Breast epithelium (tissue), 4 donors: ENCODE measurements at regions not wholly inside any gene's neighbourhood (a gene's known extent, or its start where the extent isn't known, plus 50 kb on each side); places are given as distances from the start of the nearest gene placed in this dataset.
"Not testable (repeated sequence)": the region's sequence is repeated elsewhere in the genome, so short reads cannot be mapped to it uniquely, and the experiment has no call there.

ENCODE experiments used
- DNase-seq, 2 donors: peaks; one replicate each; pipeline ENCODE4 v3.0.0-alpha.2; 2019; ENCODE audit warnings: low spot score in 2 of 2
- H3K27ac ChIP-seq, 2 donors: fragments of 200-600 bp; sonication (generic) in 1 of 2; one replicate each; pipeline ENCODE4 v1.5.1; 2016 to 2019; ENCODE audit warnings: mild to moderate bottlenecking in 1 of 2
- H3K27me3 ChIP-seq, 2 donors: fragments of 200-600 bp; sonication (generic) in 1 of 2; one replicate each; pipeline versions ENCODE4 v1.5.1 to v1.6.0; 2017 to 2019; ENCODE audit warnings: control low read depth in 1 of 2, mild to moderate bottlenecking in 1 of 2
- H3K36me3 ChIP-seq: fragments of 200-600 bp; one replicate; pipeline ENCODE4 v1.5.1; 2019
- H3K4me1 ChIP-seq, 2 donors: fragments of 200-600 bp; sonication (generic); one replicate each; pipeline ENCODE4 v1.5.1; 2016 to 2019; ENCODE audit warnings: control low read depth in 1 of 2
- H3K4me3 ChIP-seq, 3 donors: fragments of 200-600 bp; sonication (generic); 1 replicate in 2 of 3; 2 replicates in 1 of 3; pipeline ENCODE4 v1.5.1; 2016 to 2019; ENCODE audit warnings: mild to moderate bottlenecking in 3 of 3, moderate library complexity in 2 of 3
- H3K9me3 ChIP-seq, 2 donors: fragments of 200-600 bp; sonication (generic) in 1 of 2; one replicate each; pipeline ENCODE4 v1.5.1; 2016 to 2019; ENCODE audit warnings: control low read depth in 1 of 2
- POLR2A ChIP-seq: fragments of 450-650 bp; IDR thresholded peaks from one replicate; pipeline ENCODE4 v1.6.1; 2016; ENCODE audit warnings: antibody characterized with exemption, mild to moderate bottlenecking, moderate library complexity
- POLR2AphosphoS5 ChIP-seq, 3 donors: sonication (generic); formaldehyde crosslinking; IDR thresholded peaks; one replicate each; pipeline ENCODE4 v1.6.1; 2017; ENCODE audit warnings: antibody characterized with exemption in 3 of 3
- intact Hi-C: fragments of 100-400 bp; cut with DNase I; formaldehyde crosslinking; loops from one replicate; pipeline ENCODE4 v1.15.1; 2023; ENCODE audit warnings: low total_unique reads
- TF ChIP-seq, protein P1 (sequence below), 3 donors: fragments of 450-650 bp; IDR thresholded peaks; one replicate each; pipeline ENCODE4 v1.5.1; 2016 to 2017; ENCODE audit warnings: antibody characterized with exemption in 3 of 3, mild to moderate bottlenecking in 3 of 3, moderate library complexity in 3 of 3

DNA sequence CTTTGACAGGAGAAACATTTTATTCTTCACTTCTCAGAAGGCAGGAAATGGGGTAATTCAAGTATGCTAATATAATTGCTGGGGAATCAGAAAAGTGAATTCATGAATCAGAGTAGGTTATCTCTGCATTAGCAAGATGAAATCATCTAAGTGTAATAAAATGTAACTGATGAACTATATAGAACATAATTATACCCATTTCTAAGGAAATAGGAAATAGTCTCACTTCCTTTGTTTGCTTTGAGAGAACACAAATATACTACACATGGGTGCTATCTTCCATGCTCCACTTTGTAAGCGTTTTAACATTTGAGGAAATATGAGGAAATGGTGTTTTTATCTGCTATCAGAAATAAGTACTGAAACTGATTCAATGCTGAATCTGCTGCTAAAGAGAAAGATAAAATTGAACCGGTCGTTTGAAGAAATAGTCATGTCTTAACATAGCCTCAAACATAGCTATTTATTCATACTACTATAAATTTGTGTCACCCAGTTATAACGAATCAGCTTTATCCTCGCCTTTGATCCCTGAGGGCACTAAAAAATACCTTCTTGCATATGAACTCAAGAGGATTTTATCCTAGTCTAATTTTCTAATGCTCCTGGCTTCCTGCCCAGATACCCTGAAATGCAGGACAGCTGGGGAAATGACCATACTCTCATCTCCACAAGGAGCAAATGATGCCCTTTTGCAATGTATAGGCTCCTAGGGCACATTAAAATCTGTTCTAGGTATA, 696.0 kb downstream of the C12orf50 start:
- intact Hi-C loops = no loop called here
- no peak for TF ChIP-seq POLR2AphosphoS5 (IDR thresholded peaks at IDR 0.05)
- TF ChIP-seq POLR2A = no peak
- TF ChIP-seq, protein P1, sequence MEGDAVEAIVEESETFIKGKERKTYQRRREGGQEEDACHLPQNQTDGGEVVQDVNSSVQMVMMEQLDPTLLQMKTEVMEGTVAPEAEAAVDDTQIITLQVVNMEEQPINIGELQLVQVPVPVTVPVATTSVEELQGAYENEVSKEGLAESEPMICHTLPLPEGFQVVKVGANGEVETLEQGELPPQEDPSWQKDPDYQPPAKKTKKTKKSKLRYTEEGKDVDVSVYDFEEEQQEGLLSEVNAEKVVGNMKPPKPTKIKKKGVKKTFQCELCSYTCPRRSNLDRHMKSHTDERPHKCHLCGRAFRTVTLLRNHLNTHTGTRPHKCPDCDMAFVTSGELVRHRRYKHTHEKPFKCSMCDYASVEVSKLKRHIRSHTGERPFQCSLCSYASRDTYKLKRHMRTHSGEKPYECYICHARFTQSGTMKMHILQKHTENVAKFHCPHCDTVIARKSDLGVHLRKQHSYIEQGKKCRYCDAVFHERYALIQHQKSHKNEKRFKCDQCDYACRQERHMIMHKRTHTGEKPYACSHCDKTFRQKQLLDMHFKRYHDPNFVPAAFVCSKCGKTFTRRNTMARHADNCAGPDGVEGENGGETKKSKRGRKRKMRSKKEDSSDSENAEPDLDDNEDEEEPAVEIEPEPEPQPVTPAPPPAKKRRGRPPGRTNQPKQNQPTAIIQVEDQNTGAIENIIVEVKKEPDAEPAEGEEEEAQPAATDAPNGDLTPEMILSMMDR (IDR thresholded peaks at IDR 0.05) = no peak
- DNase-seq = no peak
- H3K27ac ChIP-seq = no peak overlapping the region
- no peaks in the 10 kb centered on the region for H3K36me3 ChIP-seq
- no peaks in the 10 kb centered on the region for H3K9me3 ChIP-seq
- H3K4me1 ChIP-seq = no peaks in the 10 kb centered on the region
- H3K27me3 ChIP-seq = no peaks in the 10 kb centered on the region
- H3K4me3 ChIP-seq = no peak overlapping the region

DNA sequence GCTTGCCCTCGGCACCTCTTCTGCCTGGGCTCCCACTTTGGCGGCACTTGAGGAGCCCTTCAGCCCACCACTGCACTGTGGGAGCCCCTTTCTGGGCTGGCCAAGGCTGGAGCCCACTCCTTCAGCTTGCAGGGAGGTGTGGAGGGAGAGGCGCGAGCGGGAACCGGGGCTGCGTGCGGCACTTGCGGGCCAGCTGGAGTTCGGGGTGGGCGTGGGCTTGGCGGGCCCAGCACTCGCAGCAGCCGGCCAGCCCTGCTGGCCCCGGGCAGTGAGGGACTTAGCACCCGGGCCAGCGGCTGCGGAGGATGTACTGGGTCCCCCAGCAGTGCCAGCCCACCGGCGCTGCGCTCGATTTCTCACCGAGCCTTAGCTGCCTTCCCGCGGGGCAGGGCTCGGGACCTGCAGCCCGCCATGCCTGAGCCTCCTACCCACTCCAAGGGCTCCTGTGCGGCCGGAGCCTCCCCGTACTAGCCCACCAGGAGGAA, 699.1 kb downstream of the C12orf50 start:
- H3K4me1 ChIP-seq, H3K27me3 ChIP-seq, H3K27ac ChIP-seq, H3K36me3 ChIP-seq, H3K4me3 ChIP-seq, intact Hi-C loops, DNase-seq, H3K9me3 ChIP-seq: not testable (repeated sequence)

DNA sequence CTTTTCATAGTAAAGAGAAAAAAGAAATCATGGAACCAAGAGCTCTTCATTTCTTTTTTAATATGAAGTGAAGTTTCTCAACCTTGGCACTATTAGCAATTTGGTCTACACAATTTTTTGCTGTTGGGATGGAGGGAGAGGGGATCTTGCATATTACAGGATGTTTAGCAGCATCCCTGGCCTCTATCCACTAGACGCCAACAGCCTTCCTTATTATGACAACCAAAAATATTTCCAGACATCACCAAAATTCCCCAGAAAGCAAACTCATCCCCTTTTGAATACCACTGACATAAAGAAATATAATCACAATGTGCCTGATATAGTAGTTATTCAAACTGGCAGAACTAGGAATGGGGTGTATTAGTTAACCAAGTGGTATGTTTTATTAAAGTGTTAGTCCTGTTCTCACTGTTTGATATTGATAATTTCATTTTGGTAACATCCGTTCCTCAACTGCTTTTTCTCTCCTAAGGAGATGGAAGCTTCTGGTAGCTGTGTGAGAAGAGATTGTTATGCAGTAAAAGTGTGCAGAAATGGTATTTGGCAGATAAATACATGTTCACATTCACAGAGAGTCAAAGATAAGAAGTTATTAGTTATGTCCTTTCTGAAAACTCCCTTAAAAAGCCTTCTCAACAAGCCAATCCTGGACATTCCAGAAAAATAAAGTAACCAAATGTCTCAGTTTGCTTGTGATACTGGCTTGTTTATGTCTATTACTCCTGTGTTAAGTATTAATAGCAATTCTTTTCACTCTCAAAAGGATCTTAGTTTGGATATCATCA, 699.9 kb downstream of the C12orf50 start:
- no peaks in the 10 kb centered on the region for H3K27me3 ChIP-seq
- no peak for DNase-seq
- no peak overlapping the region for H3K27ac ChIP-seq
- TF ChIP-seq, protein P1 (IDR thresholded peaks at IDR 0.05) = no peak
- no peak for TF ChIP-seq POLR2A
- no peak for TF ChIP-seq POLR2AphosphoS5 (IDR thresholded peaks at IDR 0.05)
- H3K36me3 ChIP-seq = no peaks in the 10 kb centered on the region
- intact Hi-C loops = no loop called here
- no peaks in the 10 kb centered on the region for H3K4me1 ChIP-seq
- H3K4me3 ChIP-seq = no peak overlapping the region
- no peaks in the 10 kb centered on the region for H3K9me3 ChIP-seq

DNA sequence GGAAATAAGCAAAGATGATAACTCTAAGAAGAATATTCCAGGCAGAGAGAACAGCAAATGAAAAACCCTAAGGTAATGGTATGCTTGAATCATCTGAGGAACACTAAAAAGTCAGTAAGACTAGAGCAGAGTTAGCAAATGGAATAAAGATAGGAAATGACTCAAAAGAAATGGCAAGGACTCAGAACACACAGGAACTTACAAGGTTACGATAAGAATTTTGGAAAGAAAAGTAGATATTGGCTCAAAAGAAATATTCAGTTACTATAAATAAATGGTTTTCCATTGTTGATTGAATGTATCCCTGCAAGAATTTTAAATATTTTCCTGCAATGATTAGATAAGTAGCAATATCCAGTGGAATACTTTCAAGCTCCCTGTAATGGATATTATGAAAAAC, 705.8 kb downstream of the C12orf50 start:
- H3K4me3 ChIP-seq = no peak overlapping the region
- no peak for DNase-seq
- no peak overlapping the region for H3K27ac ChIP-seq
- H3K36me3 ChIP-seq = no peaks in the 10 kb centered on the region
- H3K4me1 ChIP-seq = no peaks in the 10 kb centered on the region
- no peaks in the 10 kb centered on the region for H3K9me3 ChIP-seq
- TF ChIP-seq, protein P1 (IDR thresholded peaks at IDR 0.05) = no peak
- no peak for TF ChIP-seq POLR2A
- no peak for TF ChIP-seq POLR2AphosphoS5 (IDR thresholded peaks at IDR 0.05)
- no peaks in the 10 kb centered on the region for H3K27me3 ChIP-seq
- intact Hi-C loops = no loop called here

DNA sequence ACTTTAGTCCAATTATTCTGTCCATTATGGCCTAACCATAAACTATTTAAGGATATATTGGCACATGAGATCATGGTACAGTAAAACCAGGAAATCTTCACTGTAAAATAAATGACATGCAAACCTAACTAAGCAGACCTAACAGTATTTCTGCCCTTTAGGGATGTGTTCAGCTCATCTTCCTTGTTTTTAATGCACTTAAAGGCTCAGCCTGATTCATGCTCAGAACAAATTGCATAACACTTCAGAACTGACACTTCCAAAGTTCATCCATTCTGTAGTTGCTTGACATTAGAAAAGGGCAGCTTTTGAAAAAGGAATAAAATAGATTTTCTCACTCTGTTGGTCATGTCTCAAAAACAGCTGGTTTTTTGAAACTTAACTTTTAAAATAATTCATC, 708.5 kb downstream of the C12orf50 start:
- no peak for DNase-seq
- no peak overlapping the region for H3K27ac ChIP-seq
- no peak overlapping the region for H3K4me3 ChIP-seq
- TF ChIP-seq, protein P1 (IDR thresholded peaks at IDR 0.05) = no peak
- TF ChIP-seq POLR2AphosphoS5 (IDR thresholded peaks at IDR 0.05) (no peak), POLR2A (no peak)
- intact Hi-C loops = no loop called here
- H3K36me3 ChIP-seq = no peaks in the 10 kb centered on the region
- H3K9me3 ChIP-seq = no peaks in the 10 kb centered on the region
- no peaks in the 10 kb centered on the region for H3K27me3 ChIP-seq
- H3K4me1 ChIP-seq = no peaks in the 10 kb centered on the region
